Stimulated activated CD8-positive, alpha-beta memory T cell treated with anti-CD3 and anti-CD28 coated beads, Interleukin-15, amount 100 ng/mL, for 48 hours (primary cell): ENCODE measurements at regions not wholly inside any gene's neighbourhood (a gene's known extent, or its start where the extent isn't known, plus 50 kb on each side); places are given as distances from the start of the nearest gene placed in this dataset.
A peak's percentile ranks its signal among the peaks of the same experiment; 100 is the strongest.
"Not testable (repeated sequence)": the region's sequence is repeated elsewhere in the genome, so short reads cannot be mapped to it uniquely, and the experiment has no call there.

Experiments
- DNase-seq, 2 donors: peaks; one replicate each; pipeline ENCODE4 v3.0.0-alpha.2; 2020; ENCODE audit warnings: low read depth in 2 of 2

DNA sequence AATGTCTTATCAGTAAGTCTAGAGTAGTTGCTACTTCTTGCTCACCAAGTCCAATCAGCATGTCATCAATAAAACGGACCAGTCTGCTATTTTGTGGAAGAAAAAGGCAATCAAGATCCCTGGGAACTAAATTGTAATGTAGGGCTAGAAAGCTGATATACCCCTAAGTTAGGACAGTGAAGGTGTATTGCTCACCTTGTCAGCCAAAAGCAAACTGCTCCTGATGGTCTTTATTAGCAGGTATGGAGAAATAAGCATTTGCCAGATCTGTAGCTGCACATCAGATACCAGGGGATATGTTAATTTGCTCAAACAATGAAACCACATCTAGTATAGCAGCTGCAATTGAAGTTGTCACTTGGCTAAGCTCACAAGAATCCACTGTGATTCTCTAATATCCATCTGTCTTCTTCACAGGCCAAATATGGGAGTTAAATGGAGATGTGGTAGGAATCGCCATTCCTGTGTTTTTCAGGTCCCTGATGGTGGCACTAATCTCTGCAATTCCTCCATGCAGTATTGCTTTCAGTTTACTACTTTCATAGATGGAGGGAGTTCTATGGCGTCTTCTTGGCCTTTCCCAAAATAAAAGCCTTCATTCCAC lies 75.0 kb downstream of the TMEM237 start:
- no peak for DNase-seq

DNA sequence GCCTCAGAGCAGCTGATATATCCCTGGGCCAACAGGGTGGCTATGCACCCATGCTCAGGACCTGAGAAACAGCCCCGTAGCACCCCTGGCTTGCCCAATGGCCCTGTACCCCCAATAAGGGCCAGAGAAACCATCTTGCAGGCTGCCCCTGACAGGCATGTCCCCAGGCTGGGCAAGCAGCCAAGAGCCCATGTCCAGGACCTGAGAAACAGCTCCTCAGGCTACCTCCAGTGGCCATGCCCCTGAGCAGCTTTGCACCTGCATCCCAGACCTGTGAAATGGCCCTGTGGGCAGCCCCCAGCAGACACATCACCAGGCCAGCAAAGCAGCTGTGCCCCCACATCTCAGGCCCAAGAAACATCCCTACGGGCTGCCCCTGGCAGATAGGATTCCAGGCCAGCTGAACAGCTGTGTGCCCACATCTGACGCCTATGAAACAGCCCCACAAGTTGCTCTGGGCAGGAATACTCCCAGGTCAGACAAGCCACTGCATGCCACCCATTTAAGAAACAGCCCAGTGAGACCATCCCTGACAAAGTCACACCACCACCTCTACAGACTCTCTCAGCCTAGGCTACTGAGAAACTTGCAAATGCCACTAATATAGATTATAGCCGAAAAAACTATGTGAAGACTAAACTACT lies 84.1 kb downstream of the TMEM237 start:
- DNase-seq: no peak

DNA sequence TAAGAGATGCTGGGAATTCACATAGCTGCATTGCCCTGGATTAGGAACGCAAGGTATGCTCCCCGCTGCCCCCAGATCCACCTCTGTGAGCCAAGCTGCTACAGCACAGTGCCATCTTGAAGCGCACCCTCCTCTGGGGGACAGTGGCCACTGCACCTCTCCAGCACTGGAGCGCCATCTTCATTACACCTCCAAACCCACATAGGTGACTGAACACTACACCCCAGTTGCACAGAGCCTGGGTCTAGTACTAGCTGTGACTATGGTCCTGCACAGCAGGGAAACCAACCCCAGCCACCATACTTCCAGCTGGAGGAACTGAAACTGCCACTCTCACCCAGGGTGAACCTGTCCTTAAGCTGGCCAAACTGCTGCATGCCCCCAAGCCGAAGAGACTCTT lies 84.6 kb downstream of the TMEM237 start:
- no peak for DNase-seq

DNA sequence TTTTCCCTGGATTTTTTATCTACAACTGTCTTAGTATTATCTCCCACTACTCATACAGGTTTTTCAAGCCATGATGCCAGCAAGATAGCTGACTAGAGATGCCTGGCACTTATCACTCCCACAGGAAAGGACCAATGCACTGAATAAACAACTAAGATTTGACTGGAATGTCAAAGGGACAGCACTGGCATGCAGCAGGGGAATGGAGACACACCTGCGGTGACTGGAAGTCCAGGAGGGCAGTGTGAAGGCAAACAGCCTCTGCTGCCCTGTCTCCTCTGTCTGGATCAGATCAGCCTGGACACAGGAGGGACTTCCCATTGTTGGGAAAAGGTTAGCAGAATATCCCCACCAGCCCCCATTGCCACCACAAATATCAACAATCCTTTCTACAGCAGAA lies 85.1 kb downstream of the TMEM237 start:
- DNase-seq: no peak

DNA sequence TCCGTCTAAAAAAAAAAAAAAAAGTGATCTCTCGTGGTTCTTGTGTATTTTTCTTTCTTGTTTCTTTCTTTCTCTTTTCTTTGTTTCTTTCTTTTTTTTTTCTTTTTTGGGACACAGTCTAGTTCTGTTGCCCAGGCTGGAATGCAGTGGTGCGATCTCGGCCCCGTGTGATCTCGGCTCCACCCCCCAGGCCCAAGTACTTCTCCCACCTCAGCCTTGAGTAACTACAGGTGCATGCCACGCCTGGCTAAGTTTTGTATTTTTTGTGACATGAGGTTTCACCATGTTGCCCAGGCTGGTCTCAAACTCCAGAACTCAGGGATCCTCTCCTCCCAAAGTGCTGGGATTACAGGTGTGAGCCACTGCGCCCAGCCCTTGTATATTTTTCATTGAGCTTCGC lies 91.4 kb downstream of the TMEM237 start:
- DNase-seq: no peak

DNA sequence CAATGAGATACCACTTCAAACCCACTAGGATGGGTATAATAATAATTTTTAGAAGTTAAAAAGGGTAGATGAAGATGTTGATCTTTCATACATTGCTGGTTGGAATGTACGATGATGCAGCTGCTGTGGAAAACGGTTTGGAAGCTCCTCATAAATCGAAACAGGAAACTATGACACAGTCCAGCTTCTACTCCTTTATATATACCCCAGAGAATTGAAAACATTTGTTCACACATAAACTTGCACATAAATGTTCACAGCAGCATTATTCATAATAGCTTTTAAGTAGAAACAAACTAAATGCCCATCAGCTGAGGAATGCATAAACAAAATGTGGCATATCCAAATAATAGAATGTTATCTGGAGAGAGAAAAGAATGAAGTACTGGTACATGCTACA lies 95.0 kb downstream of the STRADB start:
- DNase-seq: no peak

DNA sequence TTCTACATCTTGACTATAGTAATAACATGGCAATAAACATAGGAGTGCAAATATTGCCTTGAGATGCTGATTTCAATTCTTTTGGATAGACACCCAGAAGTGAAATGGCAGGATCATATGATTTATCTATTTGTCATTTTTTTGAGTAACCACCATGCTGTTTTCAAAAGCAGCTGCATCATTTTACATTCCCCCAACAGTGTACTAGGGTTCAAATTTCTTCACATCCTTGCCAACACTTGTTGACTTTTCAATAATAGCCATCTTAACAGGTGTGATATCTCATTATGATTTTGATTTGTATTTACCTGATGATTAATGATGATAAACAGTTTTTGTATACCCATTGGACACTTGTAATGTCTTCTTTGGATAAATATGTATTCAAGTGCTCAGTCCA lies 90.8 kb downstream of the STRADB start:
- DNase-seq: no peak

DNA sequence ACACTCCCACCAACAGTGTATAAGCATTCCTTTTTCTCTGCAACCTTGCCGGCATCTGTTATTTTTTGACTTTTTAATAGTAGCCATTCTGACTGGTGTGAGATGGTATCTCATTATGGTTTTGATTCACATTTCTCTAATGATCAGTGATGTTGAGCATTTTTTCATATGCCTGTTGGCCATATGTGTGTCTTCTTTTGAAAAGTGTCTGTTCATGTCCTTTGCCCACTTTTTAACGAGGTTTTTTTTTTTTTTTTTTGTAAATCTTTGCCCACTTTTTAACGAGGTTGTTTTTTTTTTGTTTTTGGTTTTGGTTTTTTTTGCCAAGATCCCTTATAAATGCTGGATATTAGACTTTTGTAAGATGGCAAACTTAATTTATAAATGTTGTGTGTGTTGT lies 87.7 kb downstream of the STRADB start:
- not testable (repeated sequence) for DNase-seq

DNA sequence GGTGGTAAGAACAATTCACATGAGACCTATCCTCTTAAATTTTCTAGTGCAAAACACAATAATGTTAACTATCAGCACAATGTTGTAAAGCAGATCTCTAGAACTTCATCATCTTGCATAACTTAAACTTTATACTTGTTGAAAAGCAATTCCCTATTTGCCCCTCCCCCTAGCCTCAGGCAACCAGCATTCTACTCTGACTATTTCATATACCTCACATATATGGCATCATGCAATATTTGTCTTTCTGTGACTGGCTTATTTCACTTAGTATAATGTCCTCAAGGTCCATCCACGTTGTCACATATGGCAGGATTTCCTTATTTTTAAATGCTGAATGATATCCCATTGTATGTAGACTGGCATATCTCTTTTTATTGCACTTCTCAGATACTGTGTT lies 86.5 kb downstream of the STRADB start:
- no peak for DNase-seq

DNA sequence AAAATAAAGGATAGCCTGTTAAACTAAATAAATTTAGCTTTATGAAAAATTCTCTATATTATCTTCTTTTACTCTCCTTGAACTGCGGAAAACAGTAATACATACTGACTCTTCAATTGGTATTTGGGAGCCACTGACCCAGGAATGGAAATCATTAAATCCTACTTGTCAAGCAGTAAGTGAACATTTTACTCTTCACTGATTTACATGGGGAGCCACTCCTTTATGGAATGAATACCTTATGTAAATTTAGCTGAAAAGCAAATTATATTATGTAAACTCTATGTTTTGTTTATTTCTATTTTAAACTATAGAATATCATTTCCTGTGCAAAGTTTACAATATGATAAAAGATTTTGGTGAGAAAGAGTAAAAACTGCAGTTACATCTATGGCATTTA lies 85.2 kb downstream of the STRADB start:
- no peak for DNase-seq

DNA sequence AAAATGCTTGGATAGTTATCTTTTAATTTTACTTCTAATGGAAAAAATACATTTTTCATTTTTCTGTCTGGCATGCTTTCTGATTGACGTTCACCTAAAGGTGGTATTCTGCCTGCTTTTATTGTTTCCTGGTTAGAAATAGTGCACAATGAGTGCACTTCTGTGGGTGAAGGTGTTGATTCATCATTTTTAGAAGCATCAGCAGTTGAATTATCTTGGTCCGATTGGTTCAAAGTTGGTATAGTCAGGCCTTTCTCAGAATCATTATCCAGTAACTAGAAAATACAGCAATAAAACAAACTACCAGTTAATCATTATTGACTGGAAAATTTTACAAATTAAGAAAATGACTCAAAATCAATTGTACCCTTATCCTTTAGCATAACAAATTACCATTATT lies 84.5 kb downstream of the STRADB start:
- no peak for DNase-seq

DNA sequence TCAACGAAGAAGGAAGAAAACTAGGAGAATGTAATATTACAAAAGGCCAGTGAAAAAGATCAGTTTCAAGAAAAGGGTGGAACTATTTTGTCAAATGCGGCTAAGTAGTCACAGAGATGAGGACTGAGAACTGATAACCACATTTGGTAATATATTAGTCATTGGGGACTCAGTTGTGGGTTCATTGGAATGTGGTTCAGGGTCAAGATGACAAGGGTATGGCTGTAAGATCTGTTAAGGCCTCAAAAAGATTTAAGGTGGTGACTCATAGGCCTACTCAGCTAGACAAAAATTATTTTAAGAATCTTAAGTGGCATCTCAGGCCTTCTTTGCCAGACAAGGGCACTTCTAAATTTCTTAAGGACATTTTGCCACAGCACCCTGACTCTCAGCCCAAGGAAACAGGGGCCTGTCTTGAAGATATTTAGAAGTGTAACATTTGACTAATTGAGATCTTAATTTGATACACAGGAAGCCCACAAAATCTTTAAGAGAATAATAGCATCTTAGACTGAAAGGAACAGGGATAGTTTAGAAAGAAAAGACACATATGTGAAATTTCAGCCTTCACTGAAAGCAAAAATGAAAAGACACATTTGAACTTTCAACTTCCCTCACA lies 81.3 kb downstream of the STRADB start:
- peak in 1 of 2 donors; percentile 4 for DNase-seq
